ENCODE measurements at regions not wholly inside any gene's neighbourhood (a gene's known extent, or its start where the extent isn't known, plus 50 kb on each side); places are given as distances from the start of the nearest gene placed in this dataset.

DNA sequence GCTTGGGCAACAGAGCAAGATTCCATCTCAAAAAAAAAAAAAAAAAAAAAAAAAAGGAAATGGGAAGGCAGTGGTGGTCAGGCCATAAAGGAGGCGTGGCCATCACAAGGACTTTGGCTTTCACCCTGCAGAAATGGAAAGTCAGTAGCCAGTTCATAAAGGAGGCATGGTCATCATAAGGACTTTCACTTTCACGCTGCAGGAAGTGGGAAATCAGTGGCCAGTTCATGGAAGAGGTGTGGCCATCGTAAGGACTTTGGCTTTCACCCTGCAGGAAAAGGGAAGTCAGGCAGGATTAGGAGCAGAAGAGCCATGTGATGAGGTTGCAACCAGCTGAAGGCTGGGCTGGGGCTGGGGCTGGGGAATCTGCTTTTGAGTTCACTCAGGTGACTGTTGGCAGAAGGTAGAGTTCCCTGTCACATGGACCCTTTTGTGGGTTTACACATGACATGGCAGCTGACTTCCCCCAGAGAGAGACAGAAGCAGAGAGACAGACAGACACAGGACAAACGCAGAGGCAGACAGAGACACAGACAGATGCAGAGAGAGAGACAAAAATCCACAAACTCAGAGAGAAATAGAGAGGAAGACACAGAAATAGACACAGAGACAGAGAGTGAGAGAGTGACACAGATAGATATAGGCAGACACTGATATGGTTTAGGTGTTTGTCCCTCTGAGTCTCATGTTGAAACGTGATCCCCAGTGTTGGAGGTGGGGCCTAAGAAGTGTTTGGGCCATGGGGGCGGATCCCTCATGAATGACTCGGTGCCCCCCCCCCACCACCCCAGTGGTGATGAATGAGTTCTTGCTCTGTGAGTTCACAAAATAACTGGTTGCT is 263.9 kb upstream of the KAZN start:
- TF ChIP-seq, protein P1, sequence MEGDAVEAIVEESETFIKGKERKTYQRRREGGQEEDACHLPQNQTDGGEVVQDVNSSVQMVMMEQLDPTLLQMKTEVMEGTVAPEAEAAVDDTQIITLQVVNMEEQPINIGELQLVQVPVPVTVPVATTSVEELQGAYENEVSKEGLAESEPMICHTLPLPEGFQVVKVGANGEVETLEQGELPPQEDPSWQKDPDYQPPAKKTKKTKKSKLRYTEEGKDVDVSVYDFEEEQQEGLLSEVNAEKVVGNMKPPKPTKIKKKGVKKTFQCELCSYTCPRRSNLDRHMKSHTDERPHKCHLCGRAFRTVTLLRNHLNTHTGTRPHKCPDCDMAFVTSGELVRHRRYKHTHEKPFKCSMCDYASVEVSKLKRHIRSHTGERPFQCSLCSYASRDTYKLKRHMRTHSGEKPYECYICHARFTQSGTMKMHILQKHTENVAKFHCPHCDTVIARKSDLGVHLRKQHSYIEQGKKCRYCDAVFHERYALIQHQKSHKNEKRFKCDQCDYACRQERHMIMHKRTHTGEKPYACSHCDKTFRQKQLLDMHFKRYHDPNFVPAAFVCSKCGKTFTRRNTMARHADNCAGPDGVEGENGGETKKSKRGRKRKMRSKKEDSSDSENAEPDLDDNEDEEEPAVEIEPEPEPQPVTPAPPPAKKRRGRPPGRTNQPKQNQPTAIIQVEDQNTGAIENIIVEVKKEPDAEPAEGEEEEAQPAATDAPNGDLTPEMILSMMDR (IDR thresholded peaks at IDR 0.05) = no peak
- no peak for TF ChIP-seq POLR2AphosphoS5 (IDR thresholded peaks at IDR 0.05)
